CD14-positive monocyte (primary cell): ENCODE measurements at regions not wholly inside any gene's neighbourhood (a gene's known extent, or its start where the extent isn't known, plus 50 kb on each side); places are given as distances from the start of the nearest gene placed in this dataset.

Source experiments
- DNase-seq, 3 donors: peaks; one replicate each; pipeline ENCODE4 v3.0.0-alpha.2; 2011 to 2022
- H2AFZ ChIP-seq: 2 replicates; pipeline ENCODE4 v1.6.0; 2012; ENCODE audit warnings: mild to moderate bottlenecking, low read depth, low read length, inconsistent platforms; ENCODE audit not compliant: insufficient read depth, poor library complexity, severe bottlenecking
- H3K27ac ChIP-seq, 2 donors: 1 replicate in 1 of 2; 2 replicates in 1 of 2; pipeline ENCODE4 v1.5.1; 2012 to 2013; ENCODE audit warnings: low read length in 2 of 2, control low read depth in 1 of 2, inconsistent platforms in 1 of 2, low read depth in 1 of 2, mild to moderate bottlenecking in 1 of 2
- H3K27me3 ChIP-seq, 2 donors: one replicate each; pipeline versions ENCODE4 v1.6.0 to v1.6.1; 2011 to 2013; ENCODE audit warnings: low read length in 2 of 2; ENCODE audit not compliant: control insufficient read depth in 2 of 2, insufficient read depth in 2 of 2
- H3K36me3 ChIP-seq, 2 donors: replicated peaks in 1 of 2; 1 replicate in 1 of 2; 2 replicates in 1 of 2; pipeline versions ENCODE4 v1.5.1 to v1.6.1; 2012 to 2013; ENCODE audit warnings: low read length in 2 of 2, control low read depth in 1 of 2, inconsistent platforms in 1 of 2, mild to moderate bottlenecking in 1 of 2; ENCODE audit not compliant: insufficient read depth in 2 of 2, control insufficient read depth in 1 of 2
- H3K4me1 ChIP-seq, 2 donors: 1 replicate in 1 of 2; 2 replicates in 1 of 2; pipeline versions ENCODE4 v1.5.1 to v1.6.1; 2012 to 2013; ENCODE audit warnings: low read length in 2 of 2, control low read depth in 1 of 2, inconsistent platforms in 1 of 2, mild to moderate bottlenecking in 1 of 2, moderate library complexity in 1 of 2; ENCODE audit not compliant: insufficient read depth in 2 of 2, control insufficient read depth in 1 of 2
- H3K4me2 ChIP-seq: replicated peaks from 2 replicates; pipeline ENCODE3; 2012; ENCODE audit warnings: low read length, moderate library complexity, mild to moderate bottlenecking; ENCODE audit not compliant: poor library complexity, severe bottlenecking; ENCODE audit errors: extremely low read depth
- H3K4me3 ChIP-seq, 3 experiments: fragments of 200-600 bp in 1 of 3; sonication (generic) in 1 of 3; replicated peaks in 1 of 3; 1 replicate in 2 of 3; 2 replicates in 1 of 3; pipeline ENCODE4 v1.5.1; 2011 to 2013; ENCODE audit warnings: low read length in 3 of 3, mild to moderate bottlenecking in 3 of 3, control low read depth in 2 of 3, low read depth in 2 of 3, inconsistent platforms in 1 of 3, moderate library complexity in 1 of 3
- H3K79me2 ChIP-seq: 2 replicates; pipeline ENCODE4 v1.6.0; 2012; ENCODE audit warnings: mild to moderate bottlenecking, control low read depth, inconsistent platforms, low read length, moderate library complexity; ENCODE audit not compliant: insufficient read depth
- H3K9ac ChIP-seq: 2 replicates; pipeline ENCODE4 v1.6.0; 2017; ENCODE audit warnings: low read length, mild to moderate bottlenecking; ENCODE audit not compliant: insufficient read depth, poor library complexity, severe bottlenecking
- H3K9me3 ChIP-seq, 2 donors: replicated peaks in 1 of 2; 1 replicate in 1 of 2; 2 replicates in 1 of 2; pipeline versions ENCODE4 v1.5.1 to v1.6.1; 2012 to 2013; ENCODE audit warnings: low read length in 2 of 2, control low read depth in 1 of 2; ENCODE audit not compliant: control insufficient read depth in 1 of 2, insufficient read depth in 1 of 2
- H4K20me1 ChIP-seq: 2 replicates; pipeline ENCODE4 v1.6.0; 2012; ENCODE audit warnings: mild to moderate bottlenecking, low read length, control low read depth, moderate library complexity; ENCODE audit not compliant: insufficient read depth
- H3K27ac Mint-ChIP-seq, 7 donors: one replicate each; pipeline ENCODE4 v1.8.0; 2020; ENCODE audit warnings: mild to moderate bottlenecking in 7 of 7, mixed read lengths in 7 of 7, moderate library complexity in 6 of 7, inconsistent platforms in 2 of 7
- H3K27me3 Mint-ChIP-seq, 3 donors: one replicate each; pipeline ENCODE4 v1.8.0; 2021 to 2022; ENCODE audit warnings: low read depth in 3 of 3, mild to moderate bottlenecking in 3 of 3, mixed read lengths in 3 of 3, moderate library complexity in 3 of 3, inconsistent platforms in 1 of 3
- H3K36me3 Mint-ChIP-seq, 2 donors: one replicate each; pipeline ENCODE4 v1.8.0; 2020; ENCODE audit warnings: mixed read lengths in 2 of 2, inconsistent platforms in 1 of 2, mild to moderate bottlenecking in 1 of 2
- H3K4me1 Mint-ChIP-seq: one replicate; pipeline ENCODE4 v1.8.0; 2020; ENCODE audit warnings: mild to moderate bottlenecking, mixed read lengths
- H3K4me3 Mint-ChIP-seq, 2 donors: one replicate each; pipeline ENCODE4 v1.8.0; 2020; ENCODE audit warnings: mild to moderate bottlenecking in 2 of 2, mixed read lengths in 2 of 2, moderate library complexity in 1 of 2
- H3K9me3 Mint-ChIP-seq, 7 donors: one replicate each; pipeline ENCODE4 v1.8.0; 2020 to 2022; ENCODE audit warnings: mixed read lengths in 7 of 7, mild to moderate bottlenecking in 6 of 7, moderate library complexity in 6 of 7, inconsistent platforms in 2 of 7
- CTCF ChIP-seq: fragments of 200-600 bp; IDR thresholded peaks from one replicate; pipeline ENCODE4 v1.8.0; 2022; ENCODE audit warnings: antibody characterized with exemption, mild to moderate bottlenecking
- WGBS: methylation state at CpG from one replicate; pipeline ENCODE4 v1.1.5; 2013; ENCODE audit warnings: missing lambda C conversion rate; ENCODE audit not compliant: insufficient coverage; 5-methylcytosine and 5-hydroxymethylcytosine counted together
- intact Hi-C, 2 donors: fragments of 100-400 bp; cut with micrococcal nuclease; formaldehyde crosslinking; loops; one replicate each; pipeline versions ENCODE4 v1.15.0 to v1.15.1; 2023

- no peak overlapping the region for H3K27ac ChIP-seq
- no peaks in the 10 kb centered on the region for H3K27me3 ChIP-seq
- no peak overlapping the region for H3K9ac ChIP-seq
- no peaks in the 10 kb centered on the region for H4K20me1 ChIP-seq
- no peaks in the 10 kb centered on the region for H3K36me3 ChIP-seq
- no peaks in the 10 kb centered on the region for H3K79me2 ChIP-seq
- no peak for TF ChIP-seq CTCF
- H3K27ac Mint-ChIP-seq: no peak overlapping the region
- intact Hi-C loops: loop anchor here in 1 of 2 donors (10.0 kb wide), 1 partner anchor 648 kb away; no protein-coding TSS in a partner anchor
- H2AFZ ChIP-seq: no peak overlapping the region
- H3K9me3 Mint-ChIP-seq: peaks cover 0 to 1% (median 0%) of the 10 kb centered on the region in 7 donors
- H3K4me3 ChIP-seq: no peak overlapping the region
- H3K27me3 Mint-ChIP-seq: peaks cover 2 to 3% (median 2%) of the 10 kb centered on the region in 3 donors
- no peak overlapping the region for H3K4me2 ChIP-seq
- H3K36me3 Mint-ChIP-seq: no peaks in the 10 kb centered on the region
- DNase-seq: no peak
- no peak overlapping the region for H3K4me3 Mint-ChIP-seq
- H3K9me3 ChIP-seq: no peaks in the 10 kb centered on the region
- 92% methylated on average over 4 of the region's 9 CpGs for WGBS
- no peaks in the 10 kb centered on the region for H3K4me1 ChIP-seq
- peaks cover 3% of the 10 kb centered on the region for H3K4me1 Mint-ChIP-seq
Measured at GRCh38 chr2:42846932-42847595, 54.7 kb upstream of the HAAO start.

DNA sequence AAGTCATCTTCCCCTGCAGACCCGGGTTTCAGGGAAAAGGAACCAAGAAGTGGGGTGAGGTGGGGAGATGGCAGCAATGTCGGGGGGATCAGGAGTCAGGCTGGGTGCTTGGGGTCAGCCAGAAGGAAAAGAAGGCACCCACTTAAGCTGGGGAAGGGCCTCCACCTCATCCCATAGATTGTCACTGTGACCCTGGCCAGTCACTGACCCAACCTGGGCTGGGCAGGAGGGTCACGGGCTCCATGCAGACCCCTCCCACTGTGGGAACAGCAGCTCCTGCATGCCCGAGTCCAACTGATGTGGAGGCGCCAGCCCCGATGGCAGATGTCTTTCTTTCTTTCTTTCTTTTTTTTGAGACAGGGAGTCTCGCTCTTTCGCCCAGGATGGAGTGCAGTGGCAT lies 53.6 kb upstream of the HAAO start:
- Histone ChIP-seq H3K4me1 (no peaks in the 10 kb centered on the region), H3K4me2 (no peak overlapping the region), H3K4me3 (no peak overlapping the region), H2AFZ (no peak overlapping the region), H3K36me3 (no peaks in the 10 kb centered on the region), H3K9me3 (no peaks in the 10 kb centered on the region), H3K27ac (no peak overlapping the region), H3K27me3 (no peaks in the 10 kb centered on the region), H4K20me1 (no peaks in the 10 kb centered on the region), H3K9ac (no peak overlapping the region), H3K79me2 (no peaks in the 10 kb centered on the region)
- no peak for TF ChIP-seq CTCF
- peaks cover 3% of the 10 kb centered on the region for H3K4me1 Mint-ChIP-seq
- H3K27me3 Mint-ChIP-seq: peaks cover 2 to 5% (median 3%) of the 10 kb centered on the region in 3 donors
- no peak overlapping the region for H3K4me3 Mint-ChIP-seq
- no peak for DNase-seq
- no peak overlapping the region for H3K27ac Mint-ChIP-seq
- intact Hi-C loops: loop anchor here in 1 of 2 donors (10.0 kb wide), 1 partner anchor 649 kb away; no protein-coding TSS in a partner anchor
- no peaks in the 10 kb centered on the region for H3K36me3 Mint-ChIP-seq
- 75% methylated on average over 4 of the region's 8 CpGs for WGBS
- H3K9me3 Mint-ChIP-seq: peaks cover 0 to 1% (median 0%) of the 10 kb centered on the region in 7 donors
